A549 (cell line): ENCODE measurements at regions not wholly inside any gene's neighbourhood (a gene's known extent, or its start where the extent isn't known, plus 50 kb on each side); places are given as distances from the start of the nearest gene placed in this dataset.
"Not testable (repeated sequence)": the region's sequence is repeated elsewhere in the genome, so short reads cannot be mapped to it uniquely, and the experiment has no call there.

Source experiments
- CEBPB ChIP-seq, 2 experiments: fragments of >200 bp in 1 of 2; sonication (Bioruptor Twin) in 1 of 2; formaldehyde crosslinking in 1 of 2; IDR thresholded peaks; 2 replicates each; pipeline ENCODE4 v1.6.1; 2012 to 2016
- CHD4 ChIP-seq: fragments of 200-600 bp; sonication (generic); IDR thresholded peaks from 2 replicates; pipeline ENCODE4 v1.6.1; 2016; ENCODE audit warnings: antibody characterized with exemption, mild to moderate bottlenecking, borderline replicate concordance
- CTCF ChIP-seq: fragments of >200 bp; sonication (Bioruptor Twin); formaldehyde crosslinking; IDR thresholded peaks from 3 replicates; pipeline ENCODE4 v1.5.1; 2016
- EP300 ChIP-seq, 2 experiments: fragments of >200 bp; sonication (Bioruptor Twin); formaldehyde crosslinking; IDR thresholded peaks; 2 replicates in 1 of 2; 3 replicates in 1 of 2; pipeline ENCODE4 v1.6.1; 2016 to 2017
- JUN ChIP-seq, 2 experiments: fragments of >200 bp; sonication (Bioruptor Twin); formaldehyde crosslinking; IDR thresholded peaks; 2 replicates in 1 of 2; 3 replicates in 1 of 2; pipeline ENCODE4 v1.6.1; 2016 to 2017
- MAZ ChIP-seq: fragments of 150-350 bp; IDR thresholded peaks from 2 replicates; pipeline ENCODE4 v1.6.1; 2014; ENCODE audit warnings: antibody characterized with exemption, low read depth, low read length, borderline replicate concordance
- MYC ChIP-seq: IDR thresholded peaks from 2 replicates; pipeline ENCODE4 v1.6.1; 2012; ENCODE audit warnings: mild to moderate bottlenecking, inconsistent platforms, low read length, improper control_type of control experiment, borderline replicate concordance
- NFE2L2 ChIP-seq: fragments of 150-350 bp; conservative IDR thresholded peaks from 2 replicates; pipeline ENCODE4 v1.6.1; 2014; ENCODE audit warnings: low read length
- POLR2A ChIP-seq: IDR thresholded peaks from 2 replicates; pipeline ENCODE4 v1.6.1; 2012; ENCODE audit warnings: mild to moderate bottlenecking, low read length
- RFX5 ChIP-seq: fragments of 450-650 bp; IDR thresholded peaks from 2 replicates; pipeline ENCODE4 v1.7.1; 2014; ENCODE audit warnings: antibody characterized with exemption, mild to moderate bottlenecking, moderate library complexity
- TF ChIP-seq, protein P1 (sequence below): IDR thresholded peaks from 2 replicates; pipeline ENCODE4 v1.6.1; 2012

DNA sequence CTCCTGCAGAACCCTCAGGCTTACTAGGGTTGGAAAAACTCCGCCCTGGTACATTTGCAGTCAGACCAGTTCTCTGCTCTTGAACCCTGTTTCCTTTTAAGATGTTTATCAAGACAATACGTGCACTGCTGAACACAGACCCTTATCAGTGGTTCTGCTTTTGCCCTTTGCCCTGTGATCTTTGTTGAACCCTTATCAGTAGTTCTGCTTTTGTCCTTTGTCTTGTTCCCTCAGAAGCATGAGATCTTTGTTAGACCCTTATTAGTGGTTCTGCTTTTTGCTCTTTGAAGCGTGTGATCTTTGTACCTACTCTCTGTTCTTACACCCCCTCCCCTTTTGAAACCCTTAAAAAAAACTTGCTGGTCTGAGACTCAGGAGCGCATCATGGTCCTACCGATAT, 457.5 kb upstream of the FSHR start:
- TF ChIP-seq CTCF; CHD4; POLR2A; RFX5; JUN (IDR thresholded peaks at IDR 0.05); MYC; NFE2L2; EP300 (IDR thresholded peaks at IDR 0.05); CEBPB (IDR thresholded peaks at IDR 0.05); MAZ: not testable (repeated sequence)
- TF ChIP-seq, protein P1, sequence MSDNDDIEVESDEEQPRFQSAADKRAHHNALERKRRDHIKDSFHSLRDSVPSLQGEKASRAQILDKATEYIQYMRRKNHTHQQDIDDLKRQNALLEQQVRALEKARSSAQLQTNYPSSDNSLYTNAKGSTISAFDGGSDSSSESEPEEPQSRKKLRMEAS, result not testable (repeated sequence)
